Effector memory CD4-positive, alpha-beta T cell (primary cell): ENCODE measurements at regions not wholly inside any gene's neighbourhood (a gene's known extent, or its start where the extent isn't known, plus 50 kb on each side); places are given as distances from the start of the nearest gene placed in this dataset.

Experiments
- DNase-seq, 3 donors: peaks; one replicate each; pipeline ENCODE4 v3.0.0-alpha.2; 2020
- H3K27ac ChIP-seq: 2 replicates; pipeline ENCODE4 v1.7.0; 2013; ENCODE audit warnings: mild to moderate bottlenecking, low read length, moderate library complexity; ENCODE audit not compliant: insufficient read depth, poor library complexity, severe bottlenecking
- H3K27me3 ChIP-seq: replicated peaks from 2 replicates; pipeline ENCODE4 v1.7.0; 2013; ENCODE audit warnings: mild to moderate bottlenecking, low read length; ENCODE audit not compliant: insufficient read depth, control insufficient read depth, poor library complexity, severe bottlenecking
- H3K36me3 ChIP-seq: 2 replicates; pipeline ENCODE4 v1.7.0; 2013; ENCODE audit warnings: mild to moderate bottlenecking, low read length, moderate library complexity; ENCODE audit not compliant: control insufficient read depth, insufficient read depth
- H3K4me1 ChIP-seq: 2 replicates; pipeline ENCODE4 v1.7.0; 2013; ENCODE audit warnings: low read length, mild to moderate bottlenecking; ENCODE audit not compliant: control insufficient read depth, insufficient read depth, poor library complexity, severe bottlenecking
- H3K4me3 ChIP-seq: 2 replicates; pipeline ENCODE4 v1.7.0; 2013; ENCODE audit warnings: low read length, low read depth, mild to moderate bottlenecking; ENCODE audit not compliant: insufficient read depth, poor library complexity, severe bottlenecking
- H3K9me3 ChIP-seq: 2 replicates; pipeline ENCODE4 v1.7.0; 2013; ENCODE audit warnings: mild to moderate bottlenecking, low read length, moderate library complexity; ENCODE audit not compliant: control insufficient read depth

GRCh38 chr6:156348424-156348823, 428.8 kb upstream of the ARID1B start:
- DNase-seq: no peak

GRCh38 chr6:156347656-156348055, 429.5 kb upstream of the ARID1B start:
- H3K4me1 ChIP-seq: no peaks in the 10 kb centered on the region
- H3K9me3 ChIP-seq: no peaks in the 10 kb centered on the region
- no peak for DNase-seq
- H3K4me3 ChIP-seq: no peak overlapping the region
- no peaks in the 10 kb centered on the region for H3K27me3 ChIP-seq
- no peaks in the 10 kb centered on the region for H3K36me3 ChIP-seq
- no peak overlapping the region for H3K27ac ChIP-seq

More at GRCh38 chr6:156348424-156348823, 428.8 kb upstream of the ARID1B start:
- H3K4me1 ChIP-seq: no peaks in the 10 kb centered on the region
- H3K27ac ChIP-seq: no peak overlapping the region
- H3K9me3 ChIP-seq: no peaks in the 10 kb centered on the region
- H3K36me3 ChIP-seq: no peaks in the 10 kb centered on the region
- H3K4me3 ChIP-seq: no peak overlapping the region
- H3K27me3 ChIP-seq: no peaks in the 10 kb centered on the region

- Histone ChIP-seq H3K9me3 (no peaks in the 10 kb centered on the region), H3K4me1 (no peaks in the 10 kb centered on the region), H3K27ac (no peak overlapping the region), H3K27me3 (no peaks in the 10 kb centered on the region), H3K4me3 (no peak overlapping the region), H3K36me3 (no peaks in the 10 kb centered on the region)
- DNase-seq: no peak
These were observed 429.9 kb upstream of the ARID1B start for GRCh38 chr6:156347246-156347645.

- no peaks in the 10 kb centered on the region for H3K27me3 ChIP-seq
- DNase-seq: no peak
- no peaks in the 10 kb centered on the region for H3K36me3 ChIP-seq
- H3K4me3 ChIP-seq: no peak overlapping the region
- no peaks in the 10 kb centered on the region for H3K4me1 ChIP-seq
- no peaks in the 10 kb centered on the region for H3K9me3 ChIP-seq
- H3K27ac ChIP-seq: no peak overlapping the region
These were observed 431.5 kb upstream of the ARID1B start for GRCh38 chr6:156345700-156346099.

DNA sequence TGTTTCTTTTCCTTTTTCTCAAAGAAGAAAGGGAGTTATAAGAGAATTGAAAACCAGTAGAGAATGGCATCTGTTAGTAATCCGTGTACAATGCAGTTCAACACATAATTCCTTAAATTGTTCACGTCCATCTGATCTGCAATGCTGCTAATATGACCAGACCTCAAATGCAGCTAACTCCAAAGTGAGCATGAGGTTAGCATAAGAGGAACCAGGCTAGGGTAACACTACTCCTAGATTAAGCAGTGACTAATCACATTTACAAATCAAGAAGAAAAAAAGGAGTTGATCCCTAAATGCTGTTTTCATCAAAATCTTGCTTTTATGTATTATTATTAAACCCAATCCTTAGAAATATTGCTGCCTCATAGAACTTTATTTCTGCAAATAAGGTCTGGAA, 432.7 kb upstream of the ARID1B start:
- Histone ChIP-seq H3K4me1 (no peaks in the 10 kb centered on the region), H3K4me3 (no peak overlapping the region)
- no peak for DNase-seq

DNA sequence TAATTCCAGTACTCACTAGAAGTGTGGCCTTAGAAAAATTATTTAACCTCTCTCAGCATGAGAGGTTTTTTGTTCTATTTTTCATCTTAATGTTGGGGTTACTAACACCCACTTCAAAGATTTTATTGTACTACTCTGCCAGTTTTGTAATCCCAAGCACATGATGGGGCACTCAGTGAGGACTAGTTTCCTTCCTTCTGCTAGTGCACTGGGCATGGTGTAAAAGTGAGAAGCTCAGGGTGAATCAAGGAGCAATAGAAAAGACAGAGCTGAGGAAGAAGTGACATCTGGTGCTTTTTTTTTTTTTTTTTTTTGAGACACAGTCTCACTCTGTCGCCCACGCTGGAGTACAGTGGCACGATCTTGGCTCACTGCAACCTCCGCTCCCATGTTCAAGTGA, 439.4 kb upstream of the ARID1B start:
- Histone ChIP-seq H3K4me1 (no peaks in the 10 kb centered on the region), H3K36me3 (no peaks in the 10 kb centered on the region), H3K27ac (no peak overlapping the region), H3K4me3 (no peak overlapping the region), H3K27me3 (no peaks in the 10 kb centered on the region), H3K9me3 (no peaks in the 10 kb centered on the region)
- DNase-seq: no peak

More for the DNA sequence above, 432.7 kb upstream of the ARID1B start:
- Histone ChIP-seq H3K36me3 (no peaks in the 10 kb centered on the region), H3K27me3 (no peaks in the 10 kb centered on the region), H3K9me3 (no peaks in the 10 kb centered on the region), H3K27ac (no peak overlapping the region)

GRCh38 chr6:156336733-156337132, 440.4 kb upstream of the ARID1B start:
- H3K36me3 ChIP-seq: no peaks in the 10 kb centered on the region
- no peak overlapping the region for H3K4me3 ChIP-seq
- no peak for DNase-seq
- H3K27me3 ChIP-seq: no peaks in the 10 kb centered on the region
- H3K9me3 ChIP-seq: no peaks in the 10 kb centered on the region
- no peaks in the 10 kb centered on the region for H3K4me1 ChIP-seq
- no peak overlapping the region for H3K27ac ChIP-seq

DNA sequence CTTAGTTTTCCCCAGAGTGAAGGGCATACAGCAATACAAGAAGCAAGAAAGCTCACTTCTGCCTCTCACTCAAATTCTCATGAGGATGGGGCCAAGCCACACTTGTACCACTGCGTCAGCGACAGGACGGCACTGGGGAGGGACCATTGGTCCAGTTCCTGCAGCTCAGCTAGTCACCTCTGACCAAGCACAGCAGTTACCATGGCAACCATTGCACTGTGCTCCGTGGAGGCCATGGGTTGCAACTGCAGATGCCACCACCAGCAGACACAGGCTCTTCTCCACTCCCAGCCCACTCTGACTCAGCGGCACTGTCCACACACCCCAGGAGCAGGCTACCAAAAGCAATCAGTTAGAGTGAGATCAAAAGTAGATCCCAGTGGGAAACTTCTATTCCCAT, 441.1 kb upstream of the ARID1B start:
- Histone ChIP-seq H3K4me1 (no peaks in the 10 kb centered on the region), H3K4me3 (no peak overlapping the region), H3K36me3 (no peaks in the 10 kb centered on the region), H3K27me3 (no peaks in the 10 kb centered on the region), H3K9me3 (no peaks in the 10 kb centered on the region), H3K27ac (no peak overlapping the region)
- no peak for DNase-seq

- Histone ChIP-seq H3K4me1 (no peaks in the 10 kb centered on the region), H3K9me3 (no peaks in the 10 kb centered on the region), H3K4me3 (no peak overlapping the region), H3K27me3 (no peaks in the 10 kb centered on the region), H3K27ac (no peak overlapping the region), H3K36me3 (no peaks in the 10 kb centered on the region)
- DNase-seq: no peak
These were observed 442.2 kb upstream of the ARID1B start for GRCh38 chr6:156334966-156335365.

DNA sequence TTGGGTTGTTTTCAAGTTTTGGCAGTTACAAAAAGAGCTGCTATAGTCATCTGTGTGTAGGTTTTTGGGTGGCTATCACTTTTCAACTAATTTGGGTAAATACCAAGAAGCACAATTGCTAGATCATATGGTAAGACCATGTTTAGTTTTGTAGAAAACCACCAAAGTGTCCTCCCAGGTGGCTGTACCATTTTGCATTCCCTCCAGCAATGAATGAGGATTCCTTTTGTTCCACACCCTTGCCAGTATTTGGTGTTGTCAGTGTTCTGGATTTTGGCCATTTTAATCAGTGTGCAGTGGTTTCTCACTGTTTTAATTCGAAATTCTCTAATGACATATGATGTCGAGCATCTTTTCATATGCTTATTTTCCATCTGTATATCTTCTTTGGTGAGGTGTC, 457.5 kb upstream of the ARID1B start:
- Histone ChIP-seq H3K4me1 (no peaks in the 10 kb centered on the region), H3K9me3 (no peaks in the 10 kb centered on the region), H3K4me3 (no peak overlapping the region), H3K27ac (no peak overlapping the region), H3K36me3 (no peaks in the 10 kb centered on the region), H3K27me3 (no peaks in the 10 kb centered on the region)
- no peak for DNase-seq
